ENCODE measurements at regions not wholly inside any gene's neighbourhood (a gene's known extent, or its start where the extent isn't known, plus 50 kb on each side); places are given as distances from the start of the nearest gene placed in this dataset.

DNA sequence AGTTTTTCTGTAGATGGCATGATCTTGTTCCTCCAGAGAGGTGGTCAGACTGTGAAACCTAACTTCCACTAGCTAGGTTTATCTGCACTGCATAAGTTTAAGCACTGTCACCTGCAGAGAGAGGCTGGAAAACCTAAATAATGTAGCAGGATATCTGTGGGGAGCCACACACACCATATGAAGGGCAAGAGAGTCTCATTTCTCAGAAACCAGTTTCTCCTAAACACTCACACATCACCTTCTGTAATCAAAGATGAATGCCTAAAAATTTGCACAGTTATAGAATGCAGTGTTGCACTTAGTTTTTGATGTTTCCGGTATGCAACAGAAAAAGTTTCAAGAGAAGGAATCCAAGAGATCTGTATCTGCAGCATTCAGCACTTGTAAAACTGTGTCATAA is 654.6 kb downstream of the ADGRL2 start:
- no peak for DNase-seq

DNA sequence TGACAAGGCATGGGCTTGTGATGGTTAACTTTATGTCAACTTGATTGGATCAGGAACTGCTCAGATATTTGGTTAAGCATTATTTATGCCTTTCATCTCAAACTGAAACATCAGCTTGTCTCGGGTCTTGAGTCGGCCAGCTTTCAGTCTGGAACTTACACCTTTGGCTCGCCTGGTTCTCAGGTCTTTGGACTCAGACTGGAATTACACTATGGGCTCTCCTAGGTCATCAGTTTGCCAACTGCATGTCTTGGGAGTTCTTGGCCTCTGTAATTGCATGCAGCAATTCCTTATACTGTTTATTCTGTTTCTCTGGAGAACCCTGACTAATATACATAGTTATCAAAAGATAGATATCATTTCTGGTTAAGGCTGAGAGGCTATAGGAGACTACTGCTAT is 653.7 kb downstream of the ADGRL2 start:
- DNase-seq = no peak

DNA sequence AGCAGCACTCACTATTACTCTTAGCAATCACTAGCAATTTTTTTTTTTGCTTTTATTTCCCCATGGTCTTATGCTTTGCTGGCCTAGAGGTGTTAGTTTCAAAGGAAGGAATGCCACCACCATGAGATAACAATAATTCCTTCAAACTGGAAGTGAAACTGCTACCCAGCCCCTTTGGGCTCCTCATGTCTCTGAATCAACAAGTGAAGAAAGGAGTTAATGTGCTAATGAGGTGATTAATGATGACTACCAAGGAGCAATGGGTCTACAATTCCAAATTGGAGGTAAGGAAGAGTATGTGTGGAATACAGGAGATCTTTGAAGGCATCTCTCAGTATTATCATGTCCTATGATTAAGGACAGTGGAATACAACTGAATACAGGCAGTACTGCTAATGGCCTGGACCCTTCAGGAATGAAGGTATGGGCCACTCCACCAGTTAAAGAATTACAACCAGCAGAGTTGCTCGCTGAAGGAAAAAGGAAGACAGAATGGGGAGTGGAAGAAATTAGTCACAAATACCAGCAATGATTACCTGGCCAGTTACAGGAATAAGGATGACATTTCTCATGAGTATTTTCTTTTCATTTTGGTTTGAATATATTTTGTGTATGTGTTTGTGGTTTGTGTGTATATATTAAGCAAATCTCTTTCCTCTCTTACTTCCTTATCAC is 652.9 kb downstream of the ADGRL2 start:
- no peak for DNase-seq

DNA sequence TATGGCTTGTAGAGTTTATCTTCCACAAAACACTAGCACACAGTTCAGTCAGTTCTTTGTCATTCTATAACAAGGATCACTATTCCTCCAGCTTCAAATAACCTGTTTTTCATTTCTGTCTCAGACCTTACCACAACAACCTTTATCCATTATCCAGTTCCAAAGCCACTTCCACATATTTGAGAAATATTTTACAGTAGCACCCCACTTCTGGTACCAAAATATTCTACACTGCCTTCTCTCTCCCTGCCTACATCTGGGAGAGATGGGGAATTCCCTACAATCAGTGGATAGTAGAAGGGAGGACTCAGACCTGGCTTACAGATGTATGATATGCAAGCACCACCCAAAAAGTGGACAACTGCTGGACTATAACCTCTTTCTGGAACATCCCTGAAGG is 651.4 kb downstream of the ADGRL2 start:
- no peak for DNase-seq

DNA sequence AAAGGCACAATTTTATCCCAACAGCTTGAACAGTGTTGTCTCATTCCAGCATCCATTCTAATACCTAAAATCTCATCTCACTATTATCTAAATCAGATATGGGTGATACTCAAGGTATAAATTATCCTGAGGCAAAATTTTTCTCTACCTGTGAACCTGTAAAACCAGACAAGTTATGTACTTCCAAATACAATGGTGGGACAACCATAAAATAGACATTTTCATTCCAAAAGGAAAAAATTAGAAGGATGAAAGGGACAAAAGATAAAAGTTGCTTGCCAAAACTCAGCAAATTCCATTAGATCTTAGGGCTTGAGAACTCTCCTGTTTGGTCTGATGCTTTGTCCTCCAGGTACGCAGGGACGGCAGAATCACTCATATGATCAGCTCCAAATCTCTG is 650.5 kb downstream of the ADGRL2 start:
- DNase-seq = no peak

DNA sequence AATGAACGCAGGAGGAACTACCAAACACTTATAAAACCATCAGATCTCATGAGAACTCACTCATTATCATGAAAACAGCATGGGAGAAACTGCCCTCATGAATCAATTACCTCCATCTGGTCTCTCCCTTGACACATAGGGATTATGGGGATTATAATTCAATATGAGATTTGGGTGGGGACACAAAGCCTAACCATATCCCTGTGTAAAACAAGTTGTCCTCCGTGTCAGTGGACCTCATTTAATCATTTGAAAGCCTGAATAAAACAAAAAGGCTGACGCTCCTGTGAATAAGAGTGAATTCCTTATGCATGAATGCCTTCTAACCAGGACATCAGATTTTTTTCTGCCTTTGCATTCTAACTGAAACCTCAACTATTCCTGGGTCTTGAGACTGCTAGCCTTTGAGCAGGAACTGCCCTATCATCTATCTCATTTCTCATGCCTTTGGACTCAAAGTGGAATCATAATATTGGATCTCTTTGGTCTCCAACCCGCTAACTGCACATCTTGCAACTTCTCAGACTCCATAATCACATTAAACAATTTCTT is 648.8 kb downstream of the ADGRL2 start:
- no peak for DNase-seq

DNA sequence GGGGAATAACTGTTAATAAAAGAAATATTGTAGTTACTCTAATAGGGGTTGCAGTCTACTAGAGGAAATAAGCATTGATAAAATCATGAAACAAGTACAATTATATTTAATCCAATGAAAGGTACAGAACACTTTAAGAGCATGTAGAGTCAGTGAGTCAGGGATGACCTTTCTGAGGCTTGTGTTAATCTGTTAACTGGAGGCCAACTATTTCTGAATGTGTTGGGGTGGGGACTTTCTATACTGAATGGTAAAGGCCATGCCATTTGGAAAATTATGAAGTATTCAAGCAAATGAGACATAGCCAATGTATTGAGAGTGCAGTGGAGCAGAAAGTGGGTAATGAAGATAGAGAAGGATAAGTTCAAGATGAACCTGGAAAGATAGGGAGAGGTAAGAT is 646.2 kb downstream of the ADGRL2 start:
- no peak for DNase-seq

DNA sequence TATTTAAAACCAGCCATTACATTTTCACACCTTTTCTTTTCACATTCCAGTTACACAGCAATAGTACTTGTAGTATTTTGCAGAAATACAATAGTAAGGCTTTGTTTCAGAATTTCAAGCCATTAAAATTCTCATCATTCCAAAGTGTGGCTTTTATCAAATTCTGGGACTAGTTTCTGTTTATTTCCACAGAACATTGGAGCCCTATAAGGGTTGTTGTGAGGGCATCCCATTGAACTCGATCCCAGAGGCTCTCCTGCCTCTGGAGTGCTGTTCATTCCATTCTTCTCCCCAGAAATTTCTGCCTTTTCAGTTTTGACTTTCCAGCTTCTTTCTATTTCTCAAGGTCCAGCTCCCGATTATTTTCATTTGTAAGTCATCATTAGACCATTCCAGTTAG is 645.5 kb downstream of the ADGRL2 start:
- DNase-seq = no peak

DNA sequence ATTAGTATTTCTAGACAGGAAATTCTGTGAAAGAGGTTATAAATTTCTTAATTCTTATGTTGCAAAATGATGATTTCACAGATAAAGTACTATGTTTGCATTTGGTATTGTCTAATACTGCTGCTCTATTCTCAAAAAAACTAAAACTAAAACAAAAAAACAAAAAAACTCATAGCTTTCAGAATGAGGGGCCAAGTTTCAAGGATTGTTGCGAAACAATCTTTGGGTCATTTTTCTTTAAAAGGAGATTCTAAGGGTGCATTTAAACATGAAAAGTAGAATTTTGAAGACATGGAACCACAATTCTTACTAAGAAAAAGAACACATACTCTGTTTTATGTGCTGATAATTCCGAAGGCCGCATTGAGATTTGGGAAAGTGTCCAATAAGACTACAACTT is 645.1 kb downstream of the ADGRL2 start:
- no peak for DNase-seq

DNA sequence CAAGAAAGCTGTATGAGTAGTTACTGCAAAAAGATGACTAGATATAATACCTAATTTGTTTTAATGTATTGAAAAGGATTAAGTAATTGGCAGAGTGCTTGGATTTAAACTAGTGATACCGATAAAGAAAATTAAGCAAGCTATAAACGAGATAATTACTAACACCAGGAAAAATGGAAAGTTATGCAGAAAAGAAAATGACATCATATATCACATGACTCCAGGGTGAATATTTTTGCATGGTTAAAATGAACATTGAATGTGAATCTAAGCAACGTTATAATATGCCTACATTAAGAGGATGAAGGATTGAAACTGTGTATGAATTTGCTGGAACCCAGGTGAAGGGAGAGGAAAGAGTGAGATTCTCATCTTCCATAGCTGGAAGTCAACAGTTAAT is 644.4 kb downstream of the ADGRL2 start:
- DNase-seq = no peak

DNA sequence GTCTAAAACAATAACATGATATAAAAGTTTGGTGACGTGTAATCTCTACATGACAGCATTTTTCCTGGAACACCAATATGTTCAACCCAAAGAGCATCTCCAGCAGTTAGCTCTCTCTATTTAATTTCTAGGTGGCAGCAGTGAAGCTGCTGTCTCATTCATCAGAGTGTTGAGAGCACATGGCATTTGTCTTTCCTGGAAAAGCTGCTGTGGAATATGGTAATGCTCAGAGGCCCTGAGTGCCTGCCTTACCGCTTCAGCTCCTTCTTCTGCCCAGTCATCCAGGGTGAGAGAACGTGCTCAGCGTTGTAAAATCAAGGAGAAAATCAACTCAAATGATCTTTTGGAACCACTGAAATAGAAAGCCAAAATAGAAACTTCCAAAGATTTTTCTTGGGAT is 640.7 kb downstream of the ADGRL2 start:
- no peak for DNase-seq

DNA sequence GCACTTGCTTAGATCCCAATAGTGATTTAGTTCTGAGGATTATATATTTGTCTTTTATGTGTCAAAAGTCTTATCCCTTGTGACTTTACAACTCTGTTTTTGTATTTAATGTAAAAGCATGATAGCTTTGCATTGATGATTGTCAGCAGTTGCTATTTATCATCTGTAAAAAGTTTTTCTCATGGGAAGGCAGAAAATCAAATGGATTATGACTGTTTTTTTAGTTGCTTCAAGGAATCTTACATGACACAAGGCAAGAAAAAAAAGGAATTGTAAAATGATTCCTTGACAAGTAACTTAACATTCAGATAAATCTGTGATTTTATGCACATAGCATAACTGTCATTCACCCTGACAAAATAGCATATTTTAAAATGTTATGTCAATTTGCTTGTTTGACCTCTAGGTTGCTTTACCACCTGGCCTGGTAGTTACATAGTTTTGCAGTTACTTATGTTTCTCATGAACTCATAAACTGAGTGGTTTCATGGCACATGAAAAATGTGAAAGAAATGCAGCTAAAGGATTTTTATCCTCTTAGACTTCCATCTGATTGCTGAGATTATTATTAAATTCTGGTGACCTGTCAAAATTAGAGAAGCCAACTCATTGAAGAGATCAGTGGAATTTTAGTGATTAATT is 622.6 kb downstream of the ADGRL2 start:
- no peak for DNase-seq

DNA sequence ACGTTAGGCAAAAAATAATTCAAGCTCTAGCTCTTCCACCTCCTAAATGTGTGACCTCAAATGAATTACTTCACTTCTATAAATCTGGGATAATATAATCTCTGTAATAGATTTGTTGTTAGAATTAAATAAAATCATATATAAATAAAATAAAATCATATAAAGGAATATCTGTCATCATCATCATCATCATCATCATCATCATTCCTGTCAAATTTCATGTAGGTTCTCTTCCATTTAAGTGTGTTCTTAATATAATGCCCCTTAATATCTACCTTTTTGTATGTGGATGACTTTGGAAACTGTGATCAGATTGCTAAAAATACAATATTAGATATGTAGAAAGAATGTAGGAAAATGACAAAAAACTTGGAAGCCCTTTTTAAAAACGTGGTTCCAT is 621.0 kb downstream of the ADGRL2 start:
- no peak for DNase-seq

DNA sequence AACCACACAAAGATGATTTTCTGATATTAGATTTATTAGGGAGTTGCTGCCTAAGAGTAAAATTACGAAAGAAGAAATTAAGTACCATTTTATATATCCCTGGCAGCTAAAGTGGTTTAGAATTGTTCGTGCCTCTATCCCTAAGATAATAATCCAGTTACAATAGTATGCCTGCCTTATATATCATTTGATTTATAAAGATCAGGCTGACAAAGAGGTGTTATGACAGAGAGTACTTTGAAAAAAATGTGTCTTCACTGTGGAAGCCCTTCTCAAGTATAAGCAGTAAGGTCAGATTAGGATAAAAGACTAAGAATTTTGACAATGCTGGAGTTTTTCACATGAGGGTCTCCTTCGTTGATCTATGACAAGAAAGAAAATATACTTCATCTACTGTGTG is 619.9 kb downstream of the ADGRL2 start:
- DNase-seq = no peak

DNA sequence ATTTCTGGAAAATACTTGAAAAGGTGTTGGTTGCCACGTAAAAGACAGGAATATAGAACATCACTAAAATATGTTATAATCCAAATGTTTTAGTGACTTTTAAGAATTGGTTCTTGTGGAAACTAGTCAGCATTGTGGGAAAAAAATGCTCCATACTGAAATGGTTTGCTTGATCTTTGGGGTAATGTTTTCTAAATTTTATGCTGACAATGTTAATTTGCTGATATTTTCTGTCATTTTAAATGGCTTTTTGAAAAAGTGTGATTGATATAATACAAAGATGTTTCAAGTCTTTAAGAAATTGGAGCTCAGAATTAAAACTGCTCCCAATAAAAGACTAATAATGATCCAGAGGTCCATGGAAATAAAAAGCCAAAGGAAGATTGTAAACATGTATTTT is 610.9 kb downstream of the ADGRL2 start:
- no peak for DNase-seq

DNA sequence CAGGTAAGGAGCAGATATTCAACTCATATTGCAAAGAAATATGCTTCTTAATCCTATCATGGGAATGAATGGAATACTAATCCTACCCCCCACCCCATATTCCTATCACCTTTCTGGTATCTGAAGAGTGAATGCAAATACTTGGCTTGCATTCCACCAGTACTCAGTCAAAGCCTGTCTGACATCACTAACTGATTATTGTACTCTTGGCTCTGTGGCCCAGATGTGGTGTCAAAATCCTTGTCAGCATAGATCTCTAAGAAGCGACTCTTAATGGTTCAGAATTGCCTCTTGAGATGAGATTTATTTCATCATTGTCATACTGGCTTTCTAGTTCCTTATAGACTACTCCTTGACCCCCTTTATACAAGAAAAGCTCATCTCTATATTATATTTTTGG is 604.6 kb downstream of the ADGRL2 start:
- DNase-seq = no peak

DNA sequence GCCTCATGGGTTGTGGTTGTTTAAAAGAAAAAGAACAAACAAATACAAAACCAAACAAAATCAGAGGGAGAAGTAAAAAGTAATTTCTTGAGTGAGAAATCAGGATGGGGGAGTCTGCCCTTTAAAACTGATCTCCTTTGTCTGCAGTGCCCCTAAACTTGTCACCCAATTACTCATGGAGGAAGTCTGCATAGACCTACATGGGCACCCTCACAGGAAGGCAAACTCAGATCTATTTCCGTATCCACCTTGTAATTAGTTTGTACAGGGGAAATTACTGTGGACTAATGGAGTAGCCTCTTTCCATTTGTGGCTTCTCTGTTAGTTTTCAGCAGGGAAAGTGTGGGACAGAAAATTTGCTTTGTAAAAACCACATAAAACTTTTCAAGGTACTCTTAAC is 600.4 kb downstream of the ADGRL2 start:
- peak in 1 of 3 experiments; percentile 15 for DNase-seq

DNA sequence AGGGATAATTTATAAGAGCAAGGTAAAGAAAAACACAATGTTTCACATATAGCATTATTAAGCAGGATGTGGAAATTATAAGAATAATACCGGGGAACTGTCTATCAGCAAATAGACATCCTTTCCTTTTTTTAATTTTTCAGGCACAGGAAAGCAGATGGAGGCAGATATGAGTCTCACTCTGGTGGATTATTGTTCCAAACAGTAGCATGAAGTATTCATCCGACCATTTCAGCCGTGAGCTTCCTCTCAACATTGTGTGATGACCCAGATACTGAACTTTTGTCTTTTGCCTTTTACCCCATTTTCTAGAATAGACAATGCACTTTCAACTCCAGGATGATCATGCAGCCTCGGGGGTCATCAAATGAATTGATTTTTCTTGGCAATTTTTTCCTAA is 599.8 kb downstream of the ADGRL2 start:
- DNase-seq = no peak

DNA sequence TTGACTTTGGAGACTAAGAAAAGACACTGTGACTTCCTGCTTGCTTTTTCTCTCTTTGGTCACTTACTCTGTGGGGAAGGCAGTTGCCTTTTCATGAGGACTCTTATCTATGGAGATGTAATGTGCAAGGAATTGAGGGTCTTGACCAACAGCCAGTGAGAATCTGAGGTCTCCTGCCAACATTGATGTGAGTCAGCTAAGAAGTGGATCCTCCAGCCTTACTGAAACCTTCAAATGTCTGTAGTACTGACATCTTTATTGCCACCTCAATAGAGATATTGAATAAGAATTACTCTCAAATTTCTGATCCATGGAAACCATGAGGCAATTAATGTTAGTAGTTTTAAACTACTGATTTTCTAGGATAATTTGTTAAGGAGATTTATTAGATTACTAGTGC is 598.4 kb downstream of the ADGRL2 start:
- no peak for DNase-seq

DNA sequence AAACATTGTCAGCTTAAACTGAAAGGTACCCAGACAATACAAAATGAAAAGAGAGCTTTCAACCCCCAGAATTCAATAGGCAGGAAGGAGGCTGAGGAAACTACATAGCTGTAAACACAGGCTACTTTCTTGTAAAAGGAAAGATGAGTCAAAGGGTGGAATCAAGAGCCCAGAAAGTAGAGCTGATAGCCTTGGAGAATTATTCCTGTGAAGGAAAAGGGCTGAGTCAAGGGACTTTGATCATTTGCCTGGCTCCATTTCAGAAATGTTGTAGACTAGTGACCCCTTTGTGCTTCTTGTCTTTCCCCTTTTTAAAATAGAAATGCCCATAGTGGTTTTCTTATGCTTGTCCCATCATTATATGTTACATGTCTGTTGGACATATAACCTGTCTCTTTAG is 597.6 kb downstream of the ADGRL2 start:
- no peak for DNase-seq

DNA sequence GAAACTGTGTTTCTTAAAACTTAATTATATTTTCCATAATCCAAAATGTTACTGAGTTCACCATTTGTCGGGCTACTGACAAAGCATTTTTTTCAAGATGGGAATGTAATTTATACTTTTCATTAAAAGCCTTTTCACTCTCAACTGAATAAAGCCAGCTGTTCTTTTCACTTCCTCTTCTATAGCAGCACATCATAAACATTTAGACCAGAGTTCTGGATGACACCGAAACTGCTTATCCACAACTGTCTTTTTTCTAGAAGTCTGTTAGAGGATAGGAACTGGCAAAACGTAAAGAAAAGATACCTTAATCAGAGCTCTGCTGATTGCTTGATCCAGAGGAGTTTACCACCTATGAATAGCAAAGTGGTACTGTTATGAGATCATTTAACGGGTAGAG is 594.7 kb downstream of the ADGRL2 start:
- DNase-seq = no peak

DNA sequence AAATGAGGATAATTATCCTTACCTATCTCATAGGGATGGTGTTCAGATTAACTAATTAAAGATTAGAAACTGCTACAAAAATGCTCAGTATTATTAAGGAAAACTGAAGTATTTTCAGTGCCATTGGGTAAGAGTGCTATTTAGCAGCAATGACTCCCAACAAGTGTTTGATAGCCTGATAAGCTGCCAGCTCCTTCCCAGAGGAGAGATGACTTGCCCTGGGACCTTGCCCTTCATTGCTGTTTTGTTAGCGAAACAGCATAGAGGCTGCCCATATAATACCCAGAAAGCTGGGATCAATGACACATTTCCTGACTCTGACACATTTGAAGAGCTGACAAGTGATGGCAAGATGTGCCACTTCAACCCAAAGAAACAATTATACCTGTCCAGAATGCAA is 592.2 kb downstream of the ADGRL2 start:
- peak in 1 of 3 experiments; percentile 42 for DNase-seq

DNA sequence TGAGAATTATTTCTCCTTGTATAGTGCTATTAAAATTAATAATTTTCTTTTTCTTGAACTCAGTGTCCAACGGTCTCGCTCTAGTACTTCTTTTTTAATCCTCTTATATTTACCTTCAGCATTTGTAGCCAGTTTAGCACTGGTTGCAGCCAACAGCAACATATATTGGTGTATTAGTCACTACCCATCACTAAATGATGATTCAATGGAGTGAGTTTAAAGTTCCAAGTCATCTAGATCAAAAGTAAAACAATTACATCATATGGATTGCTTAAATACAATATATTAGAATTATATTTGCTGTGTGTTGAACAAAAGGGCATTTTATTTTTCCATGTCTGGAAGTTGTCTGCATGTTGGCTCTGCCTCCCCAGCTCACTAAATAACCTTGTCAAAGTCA is 591.8 kb downstream of the ADGRL2 start:
- DNase-seq = no peak

DNA sequence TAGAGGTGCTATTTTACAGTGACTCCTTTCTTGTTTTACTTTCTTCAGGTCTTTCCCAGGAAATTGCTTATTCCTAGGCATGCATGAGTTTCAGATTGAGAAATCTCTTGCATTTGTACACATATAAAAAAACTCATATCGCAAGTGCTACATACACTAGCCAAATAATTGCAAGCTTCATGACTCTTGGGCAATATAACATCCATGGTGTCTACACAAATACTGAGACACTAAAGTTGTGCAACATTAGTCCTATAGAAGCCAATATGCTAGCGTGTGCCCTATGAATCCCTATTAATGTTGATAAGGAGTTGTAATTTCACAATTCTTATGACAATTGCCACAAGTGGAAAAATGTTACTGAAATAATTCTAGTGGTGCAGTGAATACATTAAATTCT is 591.0 kb downstream of the ADGRL2 start:
- DNase-seq = no peak

DNA sequence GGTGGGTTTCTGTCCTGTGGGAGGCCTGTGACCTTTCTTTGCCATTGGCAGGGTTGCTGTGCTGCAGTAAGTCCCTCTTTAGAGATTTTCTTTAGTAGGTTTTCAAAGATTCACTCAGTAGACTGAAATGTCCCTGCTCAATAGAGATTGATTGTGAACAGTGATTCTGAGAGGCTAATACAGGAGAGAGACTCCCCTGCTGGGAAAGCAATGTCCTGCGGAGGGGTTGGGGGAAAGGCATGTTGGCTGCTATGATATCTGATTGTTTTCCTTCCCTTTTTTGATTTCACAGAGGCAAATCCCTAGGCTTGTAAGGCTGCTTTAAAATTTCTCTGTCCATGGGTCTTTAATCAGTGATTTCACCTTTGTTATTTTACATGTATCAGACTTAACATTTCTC is 589.9 kb downstream of the ADGRL2 start:
- DNase-seq = no peak
